Thyroid gland (tissue), 4 donors: ENCODE measurements at regions not wholly inside any gene's neighbourhood (a gene's known extent, or its start where the extent isn't known, plus 50 kb on each side); places are given as distances from the start of the nearest gene placed in this dataset.

Source experiments
- DNase-seq, 2 donors: peaks; one replicate each; pipeline ENCODE4 v3.0.0-alpha.2; 2019
- H3K27ac ChIP-seq, 3 donors: fragments of 200-600 bp; sonication (generic); 1 replicate in 2 of 3; 2 replicates in 1 of 3; pipeline ENCODE4 v1.5.1; 2016 to 2019; ENCODE audit warnings: mild to moderate bottlenecking in 1 of 3, moderate library complexity in 1 of 3
- H3K27me3 ChIP-seq: fragments of 200-600 bp; sonication (generic); one replicate; pipeline ENCODE4 v1.5.1; 2019
- H3K36me3 ChIP-seq, 2 donors: fragments of 200-600 bp; sonication (generic); one replicate each; pipeline ENCODE4 v1.5.1; 2016 to 2019
- H3K4me1 ChIP-seq, 2 donors: fragments of 200-600 bp; sonication (generic); one replicate each; pipeline ENCODE4 v1.5.1; 2017 to 2019
- H3K4me3 ChIP-seq, 3 donors: fragments of 200-600 bp; sonication (generic); replicated peaks in 1 of 3; 1 replicate in 2 of 3; 2 replicates in 1 of 3; pipeline ENCODE4 v1.5.1; 2016; ENCODE audit warnings: mild to moderate bottlenecking in 1 of 3
- H3K9me3 ChIP-seq: fragments of 200-600 bp; sonication (generic); one replicate; pipeline ENCODE4 v1.5.1; 2017
- CTCF ChIP-seq, 6 experiments: fragments of 200-600 bp in 3 of 6; fragments of 450-650 bp in 3 of 6; sonication (generic) in 3 of 6; IDR thresholded peaks; one replicate each; pipeline ENCODE4 v1.5.1; 2016 to 2019; ENCODE audit warnings: antibody characterized with exemption in 6 of 6, mild to moderate bottlenecking in 2 of 6, inconsistent platforms in 1 of 6, moderate library complexity in 1 of 6
- POLR2A ChIP-seq, 2 donors: fragments of 450-650 bp; IDR thresholded peaks; one replicate each; pipeline ENCODE4 v1.6.1; 2017; ENCODE audit warnings: antibody characterized with exemption in 2 of 2, mild to moderate bottlenecking in 2 of 2, moderate library complexity in 1 of 2
- WGBS, 2 donors: methylation state at CpG; one replicate each; pipeline ENCODE4 v1.1.5; 2017; 5-methylcytosine and 5-hydroxymethylcytosine counted together
- intact Hi-C: fragments of 100-400 bp; cut with DNase I; formaldehyde crosslinking; loops from one replicate; pipeline ENCODE4 v1.15.1; 2023

DNA sequence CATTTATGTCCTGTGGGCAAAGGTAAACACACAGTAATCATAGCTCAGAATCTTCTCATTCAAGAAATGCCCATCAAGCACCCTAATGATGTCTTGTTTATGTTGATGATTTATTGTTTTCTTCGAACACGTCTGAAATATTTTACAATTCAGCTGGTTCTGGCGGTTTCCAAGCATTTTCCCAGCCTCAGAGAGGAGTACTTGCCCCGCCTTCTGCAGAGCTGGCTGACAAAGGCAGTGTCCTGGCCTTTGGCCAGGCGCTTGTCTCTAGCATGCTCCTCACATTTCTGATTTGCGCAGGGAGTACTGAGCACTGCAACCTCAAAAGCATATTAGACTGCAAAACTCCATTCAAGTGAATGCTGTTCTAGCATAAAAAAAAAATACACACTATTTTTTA, 314.2 kb upstream of the GNAI1 start:
- intact Hi-C loops = no loop called here
- H3K4me1 ChIP-seq = no peaks in the 10 kb centered on the region
- DNase-seq = peak; percentile 65 to 68
- H3K9me3 ChIP-seq = no peaks in the 10 kb centered on the region
- H3K27ac ChIP-seq = no peak overlapping the region
- WGBS, 2 donors = 28 to 36% methylated on average over 6 of the region's 6 CpGs
- no peak overlapping the region for H3K4me3 ChIP-seq
- TF ChIP-seq CTCF (IDR thresholded peaks at IDR 0.05) (no peak), POLR2A (IDR thresholded peaks at IDR 0.05) (no peak)
- no peaks in the 10 kb centered on the region for H3K27me3 ChIP-seq
- no peaks in the 10 kb centered on the region for H3K36me3 ChIP-seq

GRCh38 chr7:79810916-79811315, 323.7 kb upstream of the GNAI1 start:
- no peaks in the 10 kb centered on the region for H3K9me3 ChIP-seq
- intact Hi-C loops = loop anchor here (10.0 kb wide), 1 partner anchor 204 kb away; no protein-coding TSS in a partner anchor
- no peak for TF ChIP-seq POLR2A (IDR thresholded peaks at IDR 0.05)
- TF ChIP-seq CTCF (IDR thresholded peaks at IDR 0.05) = no peak
- H3K4me3 ChIP-seq = no peak overlapping the region
- no peaks in the 10 kb centered on the region for H3K27me3 ChIP-seq
- no peaks in the 10 kb centered on the region for H3K36me3 ChIP-seq
- H3K4me1 ChIP-seq = no peaks in the 10 kb centered on the region
- H3K27ac ChIP-seq = no peak overlapping the region
- DNase-seq = no peak
- WGBS, 2 donors = 74 to 83% methylated on average over 2 of the region's 2 CpGs

GRCh38 chr7:79806161-79806734, 328.4 kb upstream of the GNAI1 start:
- WGBS, 2 donors = 41 to 43% methylated on average over 6 of the region's 6 CpGs
- intact Hi-C loops = no loop called here
- TF ChIP-seq POLR2A (IDR thresholded peaks at IDR 0.05) (no peak), CTCF (IDR thresholded peaks at IDR 0.05) (peak in 4 of 6 experiments; percentile 25 to 43 (median 42))
- no peak for DNase-seq
- Histone ChIP-seq H3K27me3 (no peaks in the 10 kb centered on the region), H3K36me3 (no peaks in the 10 kb centered on the region), H3K4me3 (no peak overlapping the region), H3K27ac (no peak overlapping the region), H3K9me3 (no peaks in the 10 kb centered on the region), H3K4me1 (no peaks in the 10 kb centered on the region)

DNA sequence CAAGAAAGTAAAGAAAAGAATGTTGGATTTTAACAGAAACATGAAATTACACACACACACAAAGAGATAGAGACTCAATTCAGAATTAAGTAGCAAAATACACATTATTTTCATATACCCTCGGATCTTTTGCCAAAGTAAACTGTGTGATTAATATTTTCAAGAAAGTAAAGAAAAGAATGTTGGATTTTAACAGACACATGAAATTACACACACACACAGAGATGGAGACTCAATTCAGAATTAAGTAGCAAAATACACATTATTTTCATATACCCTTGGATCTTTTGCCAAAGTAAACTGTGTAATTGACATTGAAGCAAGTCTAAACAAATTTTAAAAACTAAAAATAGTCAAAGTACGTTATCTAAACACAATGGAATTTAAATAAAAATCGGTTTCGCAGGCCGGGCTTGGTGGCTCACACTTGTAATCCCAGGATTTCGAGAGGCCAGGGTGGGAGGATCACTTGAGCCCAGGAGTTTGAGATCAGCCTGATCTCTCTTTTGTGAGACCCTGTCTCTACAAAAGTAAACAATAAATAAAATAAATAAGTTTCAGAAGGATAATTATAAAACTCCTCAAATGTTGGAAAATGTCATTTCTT, 337.3 kb upstream of the MAGI2 start:
- Histone ChIP-seq H3K27me3 (no peaks in the 10 kb centered on the region), H3K4me1 (no peaks in the 10 kb centered on the region), H3K36me3 (no peaks in the 10 kb centered on the region), H3K4me3 (no peak overlapping the region), H3K9me3 (no peaks in the 10 kb centered on the region), H3K27ac (no peak overlapping the region)
- intact Hi-C loops = no loop called here
- TF ChIP-seq CTCF (IDR thresholded peaks at IDR 0.05) (no peak), POLR2A (IDR thresholded peaks at IDR 0.05) (no peak)
- WGBS, 2 donors = 75 to 76% methylated on average over 6 of the region's 6 CpGs
- DNase-seq = no peak

- DNase-seq = peak; percentile 5 to 8
These were observed 336.3 kb upstream of the MAGI2 start for GRCh38 chr7:79789584-79790345.

More at GRCh38 chr7:79789584-79790345, 336.3 kb upstream of the MAGI2 start:
- Histone ChIP-seq H3K9me3 (no peaks in the 10 kb centered on the region), H3K4me1 (no peaks in the 10 kb centered on the region), H3K27me3 (no peaks in the 10 kb centered on the region), H3K36me3 (no peaks in the 10 kb centered on the region), H3K4me3 (no peak overlapping the region), H3K27ac (no peak overlapping the region)
- 25 to 36% methylated on average over 2 of the region's 2 CpGs for WGBS, 2 donors
- intact Hi-C loops = no loop called here
- TF ChIP-seq CTCF (IDR thresholded peaks at IDR 0.05) (no peak), POLR2A (IDR thresholded peaks at IDR 0.05) (no peak)
